B cell (primary cell): ENCODE measurements at regions not wholly inside any gene's neighbourhood (a gene's known extent, or its start where the extent isn't known, plus 50 kb on each side); places are given as distances from the start of the nearest gene placed in this dataset.

Source experiments
- ATAC-seq: fragments of 200-7000 bp; cut with Tn5 transposase; one replicate; pipeline ENCODE4 v1.10.0; 2021; ENCODE audit warnings: low read depth, mild to moderate bottlenecking, moderate number of reproducible peaks, moderate library complexity
- CTCF ChIA-PET: fragments of 350-600 bp; sonication (Branson Sonifier 250); formaldehyde crosslinking; loops from one replicate; lab custom pipeline; 2021; ENCODE audit warnings: antibody characterized with exemption, inconsistent platforms; lab: Charles Lee
- POLR2A ChIA-PET: fragments of 350-600 bp; sonication (Branson Sonifier 250); formaldehyde crosslinking; loops from one replicate; lab custom pipeline; 2021; ENCODE audit warnings: antibody characterized with exemption; lab: Charles Lee
- DNase-seq: peaks from one replicate; pipeline ENCODE4 v3.0.0; 2013
- H2AFZ ChIP-seq: 2 replicates; pipeline ENCODE4 v1.6.1; 2012; ENCODE audit warnings: mild to moderate bottlenecking, low read depth, low read length; ENCODE audit not compliant: insufficient read depth, poor library complexity, severe bottlenecking
- H3K27ac ChIP-seq, 2 donors: 1 replicate in 1 of 2; 2 replicates in 1 of 2; pipeline ENCODE4 v1.5.1; 2012 to 2013; ENCODE audit warnings: low read length in 2 of 2, mild to moderate bottlenecking in 2 of 2, moderate library complexity in 1 of 2
- H3K27me3 ChIP-seq, 4 experiments: fragments of 200-600 bp in 1 of 4; sonication (generic) in 1 of 4; replicated peaks in 1 of 4; 1 replicate in 2 of 4; 2 replicates in 2 of 4; pipeline versions ENCODE4 v1.6.1 to v1.7.0; 2013 to 2016; ENCODE audit warnings: low read length in 3 of 4, mild to moderate bottlenecking in 2 of 4, mixed read lengths in 1 of 4, moderate library complexity in 1 of 4; ENCODE audit not compliant: insufficient read depth in 4 of 4, control insufficient read depth in 3 of 4; ENCODE audit errors: control extremely low read depth in 1 of 4
- H3K36me3 ChIP-seq, 2 experiments: replicated peaks in 1 of 2; 1 replicate in 1 of 2; 2 replicates in 1 of 2; pipeline versions ENCODE4 v1.6.1 to v1.7.1; 2013; ENCODE audit warnings: low read length in 1 of 2; ENCODE audit not compliant: insufficient read depth in 2 of 2, control insufficient read depth in 1 of 2; ENCODE audit errors: control extremely low read depth in 1 of 2, extremely low read depth in 1 of 2
- H3K4me1 ChIP-seq, 2 donors: fragments of 200-600 bp in 1 of 2; sonication (generic) in 1 of 2; 1 replicate in 1 of 2; 2 replicates in 1 of 2; pipeline versions ENCODE4 v1.5.1 to v1.6.1; 2013 to 2017; ENCODE audit warnings: low read length in 2 of 2; ENCODE audit not compliant: control insufficient read depth in 2 of 2, insufficient read depth in 2 of 2
- H3K4me2 ChIP-seq: replicated peaks from 2 replicates; pipeline ENCODE3; 2012; ENCODE audit warnings: mild to moderate bottlenecking, low read depth, low read length; ENCODE audit not compliant: poor library complexity, severe bottlenecking
- H3K4me3 ChIP-seq, 5 experiments: fragments of 200-600 bp in 1 of 5; sonication (generic) in 1 of 5; 1 replicate in 3 of 5; 2 replicates in 2 of 5; pipeline versions ENCODE4 v1.5.1 to v1.7.0; 2011 to 2016; ENCODE audit warnings: low read length in 4 of 5, mild to moderate bottlenecking in 4 of 5, low read depth in 2 of 5, control low read depth in 1 of 5, moderate library complexity in 1 of 5; ENCODE audit not compliant: insufficient read depth in 1 of 5; ENCODE audit errors: control extremely low read depth in 1 of 5, extremely low read depth in 1 of 5
- H3K79me2 ChIP-seq: fragments of 200-600 bp; sonication (generic); one replicate; pipeline ENCODE4 v1.6.0; 2016; ENCODE audit warnings: low read length; ENCODE audit not compliant: control insufficient read depth, insufficient read depth
- H3K9ac ChIP-seq: fragments of 200-600 bp; sonication (generic); 2 replicates; pipeline ENCODE4 v1.6.1; 2017; ENCODE audit warnings: mild to moderate bottlenecking, low read length, moderate library complexity
- H3K9me3 ChIP-seq, 3 donors: one replicate each; pipeline versions ENCODE4 v1.6.1 to v1.7.1; 2013; ENCODE audit warnings: low read length in 2 of 3; ENCODE audit not compliant: control insufficient read depth in 2 of 3, insufficient read depth in 1 of 3; ENCODE audit errors: control extremely low read depth in 1 of 3
- H4K20me1 ChIP-seq: 2 replicates; pipeline ENCODE4 v1.6.0; 2012; ENCODE audit warnings: mild to moderate bottlenecking, low read length; ENCODE audit not compliant: insufficient read depth, control insufficient read depth, poor library complexity, severe bottlenecking
- H3K27ac Mint-ChIP-seq: one replicate; pipeline ENCODE4 v1.8.0; 2021; ENCODE audit warnings: mixed read lengths
- H3K27me3 Mint-ChIP-seq: one replicate; pipeline ENCODE4 v1.8.0; 2021; ENCODE audit warnings: mixed read lengths
- H3K4me1 Mint-ChIP-seq: one replicate; pipeline ENCODE4 v1.8.0; 2021; ENCODE audit warnings: mixed read lengths
- H3K4me3 Mint-ChIP-seq: one replicate; pipeline ENCODE4 v1.8.0; 2021; ENCODE audit warnings: mixed read lengths
- H3K9me3 Mint-ChIP-seq: one replicate; pipeline ENCODE4 v1.8.0; 2022; ENCODE audit warnings: mixed read lengths; ENCODE audit not compliant: insufficient read depth
- CTCF ChIP-seq: fragments of 200-600 bp; IDR thresholded peaks from one replicate; pipeline ENCODE4 v1.8.0; 2022; ENCODE audit warnings: antibody characterized with exemption, mild to moderate bottlenecking
- EZH2 ChIP-seq: IDR thresholded peaks from 2 replicates; pipeline ENCODE4 v1.6.1; 2012; ENCODE audit warnings: borderline replicate concordance, low read depth, mild to moderate bottlenecking, moderate library complexity, low read length; ENCODE audit not compliant: insufficient read depth, poor library complexity, severe bottlenecking
- WGBS: methylation state at CpG from one replicate; pipeline ENCODE4 v1.1.5; 2013; ENCODE audit warnings: missing lambda C conversion rate; ENCODE audit not compliant: insufficient coverage; 5-methylcytosine and 5-hydroxymethylcytosine counted together
- intact Hi-C: fragments of 100-400 bp; cut with micrococcal nuclease; formaldehyde crosslinking; loops from one replicate; pipeline ENCODE4 v1.10.0; 2022

- no peaks in the 10 kb centered on the region for H4K20me1 ChIP-seq
- no peak overlapping the region for H3K9ac ChIP-seq
- H3K4me2 ChIP-seq: no peak overlapping the region
- no peaks in the 10 kb centered on the region for H3K4me1 Mint-ChIP-seq
- H3K9me3 ChIP-seq: no peaks in the 10 kb centered on the region
- no peak for DNase-seq
- H3K79me2 ChIP-seq: no peaks in the 10 kb centered on the region
- TF ChIP-seq EZH2 (no peak), CTCF (no peak)
- no peaks in the 10 kb centered on the region for H3K4me1 ChIP-seq
- H3K27ac Mint-ChIP-seq: no peak overlapping the region
- intact Hi-C loops: no loop called here
- no peaks in the 10 kb centered on the region for H3K36me3 ChIP-seq
- ChIA-PET POLR2A (no interaction called here), CTCF (no interaction called here)
- H3K27me3 Mint-ChIP-seq: no peaks in the 10 kb centered on the region
- no peak for ATAC-seq
- no peaks in the 10 kb centered on the region for H3K27me3 ChIP-seq
- H3K4me3 ChIP-seq: no peak overlapping the region
- H3K9me3 Mint-ChIP-seq: no peaks in the 10 kb centered on the region
- H2AFZ ChIP-seq: no peak overlapping the region
- no peak overlapping the region for H3K27ac ChIP-seq
- H3K4me3 Mint-ChIP-seq: no peak overlapping the region
Measured at GRCh38 chr13:67392014-67392413, 161.9 kb upstream of the PCDH9 start.

- ATAC-seq (no peak), DNase-seq (no peak)
- no peak overlapping the region for H3K27ac Mint-ChIP-seq
- Histone ChIP-seq H3K4me3 (no peak overlapping the region), H2AFZ (no peak overlapping the region), H3K4me1 (no peaks in the 10 kb centered on the region), H3K27ac (no peak overlapping the region), H3K79me2 (no peaks in the 10 kb centered on the region), H3K9ac (no peak overlapping the region), H3K4me2 (no peak overlapping the region), H4K20me1 (no peaks in the 10 kb centered on the region), H3K27me3 (no peaks in the 10 kb centered on the region), H3K9me3 (no peaks in the 10 kb centered on the region), H3K36me3 (no peaks in the 10 kb centered on the region)
- intact Hi-C loops: no loop called here
- H3K27me3 Mint-ChIP-seq: no peaks in the 10 kb centered on the region
- POLR2A ChIA-PET: no interaction called here
- CTCF ChIA-PET: no interaction called here
- WGBS: no CpG with 5 or more reads among the region's 2 CpGs
- TF ChIP-seq CTCF (no peak), EZH2 (no peak)
- no peak overlapping the region for H3K4me3 Mint-ChIP-seq
- H3K4me1 Mint-ChIP-seq: no peaks in the 10 kb centered on the region
- H3K9me3 Mint-ChIP-seq: no peaks in the 10 kb centered on the region
Measured at GRCh38 chr13:67390462-67391086, 160.4 kb upstream of the PCDH9 start.
